ENCODE measurements at regions not wholly inside any gene's neighbourhood (a gene's known extent, or its start where the extent isn't known, plus 50 kb on each side); places are given as distances from the start of the nearest gene placed in this dataset.
"Not testable (repeated sequence)": the region's sequence is repeated elsewhere in the genome, so short reads cannot be mapped to it uniquely, and the experiment has no call there.

DNA sequence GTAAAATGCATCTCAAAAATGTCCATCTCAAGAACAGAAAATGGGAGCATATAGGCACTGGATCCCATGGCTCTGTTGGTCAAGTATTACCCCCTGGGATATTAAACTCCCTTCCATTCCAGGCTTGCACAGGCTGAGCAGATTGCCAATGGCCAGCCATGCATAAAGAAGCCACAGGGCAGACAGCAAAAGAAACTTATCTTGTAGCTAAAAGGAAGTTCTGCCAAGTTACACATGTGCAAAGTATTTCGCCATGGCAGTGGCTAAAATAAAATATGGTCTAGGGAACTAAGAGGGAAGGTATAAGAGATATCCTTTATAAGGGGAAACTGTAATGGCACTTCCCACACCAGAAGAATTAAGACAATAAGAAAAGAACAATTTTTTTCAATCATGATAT lies 415.6 kb upstream of the BTBD3 start:
- Histone ChIP-seq H3K4me1 (ENCODE audit: low read length) (no peaks in the 10 kb centered on the region), H3K4me2 (ENCODE audit: low read depth, low read length) (no peak overlapping the region), H4K20me1 (ENCODE audit: insufficient read depth, low read length) (no peaks in the 10 kb centered on the region), H3K27ac (ENCODE audit: low read length) (no peak overlapping the region), H2AFZ (ENCODE audit: low read length) (no peak overlapping the region), H3K79me2 (ENCODE audit: low read length) (no peaks in the 10 kb centered on the region), H3K36me3 (replicated peaks; ENCODE audit: insufficient read depth, low read length) (no peaks in the 10 kb centered on the region), H3K9me3 (replicated peaks; ENCODE audit: insufficient read depth, low read length) (no peaks in the 10 kb centered on the region), H3K9ac (ENCODE audit: low read length) (no peak overlapping the region), H3K4me3 (ENCODE audit: low read length) (no peak overlapping the region), H3K27me3 (replicated peaks; ENCODE audit: insufficient read depth, low read length) (no peaks in the 10 kb centered on the region), H3F3A (ENCODE audit: insufficient read depth, low read length) (no peaks in the 10 kb centered on the region), H3K9me2 (replicated peaks; ENCODE audit: insufficient read depth, low read length) (no peaks in the 10 kb centered on the region)
- no peak for TF ChIP-seq EZH2phosphoT487 (IDR thresholded peaks at IDR 0.05; ENCODE audit: low read length)
- TF ChIP-seq, protein P1, sequence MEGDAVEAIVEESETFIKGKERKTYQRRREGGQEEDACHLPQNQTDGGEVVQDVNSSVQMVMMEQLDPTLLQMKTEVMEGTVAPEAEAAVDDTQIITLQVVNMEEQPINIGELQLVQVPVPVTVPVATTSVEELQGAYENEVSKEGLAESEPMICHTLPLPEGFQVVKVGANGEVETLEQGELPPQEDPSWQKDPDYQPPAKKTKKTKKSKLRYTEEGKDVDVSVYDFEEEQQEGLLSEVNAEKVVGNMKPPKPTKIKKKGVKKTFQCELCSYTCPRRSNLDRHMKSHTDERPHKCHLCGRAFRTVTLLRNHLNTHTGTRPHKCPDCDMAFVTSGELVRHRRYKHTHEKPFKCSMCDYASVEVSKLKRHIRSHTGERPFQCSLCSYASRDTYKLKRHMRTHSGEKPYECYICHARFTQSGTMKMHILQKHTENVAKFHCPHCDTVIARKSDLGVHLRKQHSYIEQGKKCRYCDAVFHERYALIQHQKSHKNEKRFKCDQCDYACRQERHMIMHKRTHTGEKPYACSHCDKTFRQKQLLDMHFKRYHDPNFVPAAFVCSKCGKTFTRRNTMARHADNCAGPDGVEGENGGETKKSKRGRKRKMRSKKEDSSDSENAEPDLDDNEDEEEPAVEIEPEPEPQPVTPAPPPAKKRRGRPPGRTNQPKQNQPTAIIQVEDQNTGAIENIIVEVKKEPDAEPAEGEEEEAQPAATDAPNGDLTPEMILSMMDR (IDR thresholded peaks at IDR 0.05; ENCODE audit: low read length): no peak
- no peak for TF ChIP-seq EZH2 (optimal IDR thresholded peaks at IDR 0.05; ENCODE audit: low read depth, low read length)
- DNase-seq: no peak

GRCh38 chr20:11502671-11503070 lies 415.0 kb upstream of the BTBD3 start:
- H3K9me3 ChIP-seq (replicated peaks; ENCODE audit: insufficient read depth, low read length): no peaks in the 10 kb centered on the region
- no peak overlapping the region for H3K4me3 ChIP-seq (ENCODE audit: low read length)
- no peaks in the 10 kb centered on the region for H3K4me1 ChIP-seq (ENCODE audit: low read length)
- H3K9ac ChIP-seq (ENCODE audit: low read length): no peak overlapping the region
- DNase-seq: no peak
- no peaks in the 10 kb centered on the region for H3F3A ChIP-seq (ENCODE audit: insufficient read depth, low read length)
- no peak overlapping the region for H2AFZ ChIP-seq (ENCODE audit: low read length)
- no peaks in the 10 kb centered on the region for H3K36me3 ChIP-seq (replicated peaks; ENCODE audit: insufficient read depth, low read length)
- TF ChIP-seq, protein P1 (IDR thresholded peaks at IDR 0.05; ENCODE audit: low read length): no peak
- TF ChIP-seq EZH2 (optimal IDR thresholded peaks at IDR 0.05; ENCODE audit: low read depth, low read length): no peak
- no peak overlapping the region for H3K4me2 ChIP-seq (ENCODE audit: low read depth, low read length)
- no peak overlapping the region for H3K27ac ChIP-seq (ENCODE audit: low read length)
- no peaks in the 10 kb centered on the region for H3K27me3 ChIP-seq (replicated peaks; ENCODE audit: insufficient read depth, low read length)
- no peaks in the 10 kb centered on the region for H3K79me2 ChIP-seq (ENCODE audit: low read length)
- H4K20me1 ChIP-seq (ENCODE audit: insufficient read depth, low read length): no peaks in the 10 kb centered on the region
- no peaks in the 10 kb centered on the region for H3K9me2 ChIP-seq (replicated peaks; ENCODE audit: insufficient read depth, low read length)

GRCh38 chr20:11509776-11510175 lies 407.9 kb upstream of the BTBD3 start:
- H3K9ac ChIP-seq (ENCODE audit: low read length): no peak overlapping the region
- H2AFZ ChIP-seq (ENCODE audit: low read length): no peak overlapping the region
- no peak for DNase-seq
- no peaks in the 10 kb centered on the region for H3K4me1 ChIP-seq (ENCODE audit: low read length)
- no peaks in the 10 kb centered on the region for H3F3A ChIP-seq (ENCODE audit: insufficient read depth, low read length)
- H3K9me2 ChIP-seq (replicated peaks; ENCODE audit: insufficient read depth, low read length): no peaks in the 10 kb centered on the region
- no peak overlapping the region for H3K4me2 ChIP-seq (ENCODE audit: low read depth, low read length)
- no peaks in the 10 kb centered on the region for H4K20me1 ChIP-seq (ENCODE audit: insufficient read depth, low read length)
- H3K79me2 ChIP-seq (ENCODE audit: low read length): no peaks in the 10 kb centered on the region
- no peaks in the 10 kb centered on the region for H3K36me3 ChIP-seq (replicated peaks; ENCODE audit: insufficient read depth, low read length)
- H3K9me3 ChIP-seq (replicated peaks; ENCODE audit: insufficient read depth, low read length): no peaks in the 10 kb centered on the region
- no peak for TF ChIP-seq EZH2 (optimal IDR thresholded peaks at IDR 0.05; ENCODE audit: low read depth, low read length)
- no peak overlapping the region for H3K27ac ChIP-seq (ENCODE audit: low read length)
- H3K27me3 ChIP-seq (replicated peaks; ENCODE audit: insufficient read depth, low read length): no peaks in the 10 kb centered on the region
- H3K4me3 ChIP-seq (ENCODE audit: low read length): no peak overlapping the region

DNA sequence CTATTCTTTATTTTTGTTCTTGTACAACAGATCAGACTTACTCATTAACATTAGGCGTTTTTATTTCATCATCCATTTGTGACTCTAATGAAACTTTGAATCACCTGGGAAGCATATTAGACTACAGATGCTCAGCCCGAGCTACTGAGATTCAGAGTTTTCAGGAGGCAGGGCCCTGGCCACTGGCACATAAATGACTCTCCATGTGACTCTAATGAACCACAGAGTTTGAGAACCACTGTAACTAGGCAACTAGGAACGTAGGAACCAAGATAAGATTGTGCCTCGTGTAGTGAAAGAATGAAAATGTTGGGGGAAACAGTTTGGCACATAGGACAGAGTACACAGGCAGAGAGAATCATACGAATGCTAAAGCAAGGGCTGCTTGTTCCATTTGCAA lies 405.9 kb upstream of the BTBD3 start:
- H3K9ac ChIP-seq (ENCODE audit: low read length): no peak overlapping the region
- DNase-seq: no peak
- H3K9me3 ChIP-seq (replicated peaks; ENCODE audit: insufficient read depth, low read length): no peaks in the 10 kb centered on the region
- no peak for TF ChIP-seq EZH2 (optimal IDR thresholded peaks at IDR 0.05; ENCODE audit: low read depth, low read length)
- TF ChIP-seq, protein P1 (IDR thresholded peaks at IDR 0.05; ENCODE audit: low read length): no peak
- no peak for TF ChIP-seq EZH2phosphoT487 (IDR thresholded peaks at IDR 0.05; ENCODE audit: low read length)
- no peak overlapping the region for H3K4me2 ChIP-seq (ENCODE audit: low read depth, low read length)
- H3K27ac ChIP-seq (ENCODE audit: low read length): no peak overlapping the region
- no peaks in the 10 kb centered on the region for H3K36me3 ChIP-seq (replicated peaks; ENCODE audit: insufficient read depth, low read length)
- H3K27me3 ChIP-seq (replicated peaks; ENCODE audit: insufficient read depth, low read length): no peaks in the 10 kb centered on the region
- no peak overlapping the region for H2AFZ ChIP-seq (ENCODE audit: low read length)
- no peaks in the 10 kb centered on the region for H3K79me2 ChIP-seq (ENCODE audit: low read length)
- no peaks in the 10 kb centered on the region for H3K9me2 ChIP-seq (replicated peaks; ENCODE audit: insufficient read depth, low read length)
- no peaks in the 10 kb centered on the region for H3K4me1 ChIP-seq (ENCODE audit: low read length)
- H4K20me1 ChIP-seq (ENCODE audit: insufficient read depth, low read length): no peaks in the 10 kb centered on the region
- H3K4me3 ChIP-seq (ENCODE audit: low read length): no peak overlapping the region
- no peaks in the 10 kb centered on the region for H3F3A ChIP-seq (ENCODE audit: insufficient read depth, low read length)

- H3F3A ChIP-seq (ENCODE audit: insufficient read depth, low read length); H2AFZ ChIP-seq (ENCODE audit: low read length); H4K20me1 ChIP-seq (ENCODE audit: insufficient read depth, low read length); H3K9ac ChIP-seq (ENCODE audit: low read length); H3K4me3 ChIP-seq (ENCODE audit: low read length); H3K4me1 ChIP-seq (ENCODE audit: low read length); H3K36me3 ChIP-seq (replicated peaks; ENCODE audit: insufficient read depth, low read length); H3K27me3 ChIP-seq (replicated peaks; ENCODE audit: insufficient read depth, low read length); H3K79me2 ChIP-seq (ENCODE audit: low read length); H3K27ac ChIP-seq (ENCODE audit: low read length); H3K4me2 ChIP-seq (ENCODE audit: low read depth, low read length); H3K9me2 ChIP-seq (replicated peaks; ENCODE audit: insufficient read depth, low read length); DNase-seq; H3K9me3 ChIP-seq (replicated peaks; ENCODE audit: insufficient read depth, low read length): not testable (repeated sequence)
Measured at GRCh38 chr20:11513241-11513745, 404.4 kb upstream of the BTBD3 start.
